ENCODE measurements at regions not wholly inside any gene's neighbourhood (a gene's known extent, or its start where the extent isn't known, plus 50 kb on each side); places are given as distances from the start of the nearest gene placed in this dataset.
"Not testable (repeated sequence)": the region's sequence is repeated elsewhere in the genome, so short reads cannot be mapped to it uniquely, and the experiment has no call there.

GRCh38 chr14:89701211-89702043, 253.1 kb downstream of the EFCAB11 start:
- DNase-seq (ENCODE audit: low read depth) = peak; percentile 63
- in situ Hi-C loops (cut with HindIII; ENCODE audit: low pct_unique_long_range_greater_than_20kb, low sequenced_read_pairs) = no loop called here

GRCh38 chr14:89700801-89701200, 253.7 kb downstream of the EFCAB11 start:
- in situ Hi-C loops (cut with HindIII; ENCODE audit: low pct_unique_long_range_greater_than_20kb, low sequenced_read_pairs) = no loop called here
- no peak for DNase-seq (ENCODE audit: low read depth)

GRCh38 chr14:89699071-89699470, 255.5 kb downstream of the EFCAB11 start:
- in situ Hi-C loops (cut with HindIII; ENCODE audit: low pct_unique_long_range_greater_than_20kb, low sequenced_read_pairs) = no loop called here
- no peak for DNase-seq (ENCODE audit: low read depth)

- in situ Hi-C loops (cut with HindIII; ENCODE audit: low pct_unique_long_range_greater_than_20kb, low sequenced_read_pairs) = no loop called here
- peak; percentile 19 for DNase-seq (ENCODE audit: low read depth)
Measured at GRCh38 chr14:89697281-89698060, 257.1 kb downstream of the EFCAB11 start.

GRCh38 chr14:89695846-89696245, 258.7 kb downstream of the EFCAB11 start:
- in situ Hi-C loops (cut with HindIII; ENCODE audit: low pct_unique_long_range_greater_than_20kb, low sequenced_read_pairs) = no loop called here
- no peak for DNase-seq (ENCODE audit: low read depth)

GRCh38 chr14:89690139-89690538, 264.4 kb downstream of the EFCAB11 start:
- DNase-seq (ENCODE audit: low read depth) = no peak
- in situ Hi-C loops (cut with HindIII; ENCODE audit: low pct_unique_long_range_greater_than_20kb, low sequenced_read_pairs) = no loop called here

- DNase-seq (ENCODE audit: low read depth); in situ Hi-C loops (cut with HindIII; ENCODE audit: low pct_unique_long_range_greater_than_20kb, low sequenced_read_pairs): not testable (repeated sequence)
Measured at GRCh38 chr14:89689711-89690110, 264.8 kb downstream of the EFCAB11 start.

- in situ Hi-C loops (cut with HindIII; ENCODE audit: low pct_unique_long_range_greater_than_20kb, low sequenced_read_pairs) = no loop called here
- DNase-seq (ENCODE audit: low read depth) = no peak
Measured at GRCh38 chr14:89688507-89689211, 265.9 kb downstream of the EFCAB11 start.

GRCh38 chr14:89687129-89687528, 267.4 kb downstream of the EFCAB11 start:
- DNase-seq (ENCODE audit: low read depth); in situ Hi-C loops (cut with HindIII; ENCODE audit: low pct_unique_long_range_greater_than_20kb, low sequenced_read_pairs): not testable (repeated sequence)

- DNase-seq (ENCODE audit: low read depth) = no peak
- in situ Hi-C loops (cut with HindIII; ENCODE audit: low pct_unique_long_range_greater_than_20kb, low sequenced_read_pairs) = no loop called here
Measured at GRCh38 chr14:89684139-89684538, 267.1 kb upstream of the FOXN3 start.

GRCh38 chr14:89681086-89682018, 264.3 kb upstream of the FOXN3 start:
- in situ Hi-C loops (cut with HindIII; ENCODE audit: low pct_unique_long_range_greater_than_20kb, low sequenced_read_pairs) = no loop called here
- DNase-seq (ENCODE audit: low read depth) = no peak

GRCh38 chr14:89680156-89680555, 263.1 kb upstream of the FOXN3 start:
- in situ Hi-C loops (cut with HindIII; ENCODE audit: low pct_unique_long_range_greater_than_20kb, low sequenced_read_pairs) = no loop called here

GRCh38 chr14:89678768-89679167, 261.7 kb upstream of the FOXN3 start:
- in situ Hi-C loops (cut with HindIII; ENCODE audit: low pct_unique_long_range_greater_than_20kb, low sequenced_read_pairs) = no loop called here

More at GRCh38 chr14:89680156-89680555, 263.1 kb upstream of the FOXN3 start:
- DNase-seq (ENCODE audit: low read depth) = no peak

GRCh38 chr14:89675590-89675989, 258.6 kb upstream of the FOXN3 start:
- DNase-seq (ENCODE audit: low read depth) = no peak
- in situ Hi-C loops (cut with HindIII; ENCODE audit: low pct_unique_long_range_greater_than_20kb, low sequenced_read_pairs) = no loop called here

More at GRCh38 chr14:89678768-89679167, 261.7 kb upstream of the FOXN3 start:
- no peak for DNase-seq (ENCODE audit: low read depth)

- DNase-seq (ENCODE audit: low read depth) = no peak
- in situ Hi-C loops (cut with HindIII; ENCODE audit: low pct_unique_long_range_greater_than_20kb, low sequenced_read_pairs) = no loop called here
Measured at GRCh38 chr14:89674936-89675335, 257.9 kb upstream of the FOXN3 start.

GRCh38 chr14:89674240-89674639, 257.2 kb upstream of the FOXN3 start:
- no peak for DNase-seq (ENCODE audit: low read depth)
- in situ Hi-C loops (cut with HindIII; ENCODE audit: low pct_unique_long_range_greater_than_20kb, low sequenced_read_pairs) = no loop called here

- no peak for DNase-seq (ENCODE audit: low read depth)
- in situ Hi-C loops (cut with HindIII; ENCODE audit: low pct_unique_long_range_greater_than_20kb, low sequenced_read_pairs) = no loop called here
Measured at GRCh38 chr14:89673512-89674225, 256.6 kb upstream of the FOXN3 start.
